ENCODE measurements at regions not wholly inside any gene's neighbourhood (a gene's known extent, or its start where the extent isn't known, plus 50 kb on each side); places are given as distances from the start of the nearest gene placed in this dataset.

DNA sequence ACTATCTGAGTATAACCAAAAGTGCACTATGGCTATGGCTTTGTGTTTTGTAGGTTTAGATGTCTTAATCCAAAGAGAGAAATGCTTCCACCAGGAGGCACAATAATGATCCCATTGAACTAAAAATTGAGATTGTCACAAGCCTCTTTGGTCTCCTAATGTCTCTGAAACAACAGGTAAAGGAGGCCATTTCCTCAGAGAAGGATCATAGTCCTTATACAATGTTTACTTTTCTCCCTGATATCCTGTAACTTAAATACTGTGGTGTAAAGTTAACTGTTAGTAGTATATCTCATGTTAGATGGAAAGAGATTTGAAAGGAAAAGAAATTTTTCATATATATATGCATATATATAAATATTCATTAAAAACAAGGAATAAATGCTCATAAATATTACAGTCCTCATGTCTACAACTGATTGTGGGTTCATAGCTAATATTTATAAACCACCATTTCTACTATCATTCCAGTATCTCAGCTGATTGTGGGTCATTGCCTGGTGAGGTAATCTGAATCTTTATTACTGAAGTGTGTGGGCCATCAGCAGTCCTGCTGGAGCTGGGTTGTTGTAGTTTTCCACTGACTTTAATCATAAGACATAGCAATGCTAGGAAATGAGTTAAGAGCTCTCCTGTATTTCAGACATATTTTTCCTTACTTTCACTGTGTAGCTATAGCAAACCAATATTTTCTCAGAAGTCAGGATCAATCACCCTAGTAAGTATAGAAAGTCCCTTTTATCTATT is 1230.4 kb downstream of the PCDH18 start:
- DNase-seq (ENCODE audit: low spot score), result no peak

DNA sequence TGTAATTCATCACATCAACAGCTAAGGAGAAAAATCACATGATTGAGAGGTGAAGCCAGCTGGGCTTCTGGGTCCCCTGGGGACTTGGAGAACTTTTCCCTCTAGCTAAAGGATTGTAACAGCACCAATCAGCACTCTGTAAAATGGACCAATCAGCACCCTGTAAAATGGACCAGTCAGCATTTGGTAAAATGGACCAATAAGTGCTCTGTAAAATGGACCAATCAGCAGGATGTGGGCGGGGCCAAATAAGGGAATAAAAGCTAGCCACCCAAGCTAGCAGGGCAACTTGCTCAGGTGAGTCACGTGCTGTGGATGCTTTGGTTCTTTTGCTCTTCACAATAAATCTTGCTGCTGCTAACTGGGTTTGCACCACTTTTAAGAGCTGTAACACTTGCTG is 1248.3 kb downstream of the PCDH18 start:
- DNase-seq (ENCODE audit: low spot score), result no peak

DNA sequence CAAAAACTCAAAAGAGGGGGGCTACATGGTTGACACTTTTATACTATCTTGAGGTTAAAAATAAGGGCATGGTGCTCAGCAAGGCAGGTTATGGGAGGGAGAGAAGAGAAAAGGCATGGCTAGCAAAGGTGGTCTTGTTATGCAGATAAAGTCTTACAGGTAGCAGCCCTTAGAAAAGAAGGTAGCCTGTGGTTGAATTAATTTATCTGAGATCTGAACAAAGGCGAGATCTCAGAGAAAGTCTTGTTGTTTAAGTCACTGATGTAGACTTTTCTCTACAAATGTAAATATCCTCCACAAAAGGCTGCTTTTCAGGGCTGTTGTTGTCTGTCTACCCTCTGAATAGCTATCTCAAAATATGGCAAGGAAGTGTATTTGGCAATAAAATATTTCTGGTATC is 1250.4 kb downstream of the PCDH18 start:
- DNase-seq (ENCODE audit: low spot score), result no peak

DNA sequence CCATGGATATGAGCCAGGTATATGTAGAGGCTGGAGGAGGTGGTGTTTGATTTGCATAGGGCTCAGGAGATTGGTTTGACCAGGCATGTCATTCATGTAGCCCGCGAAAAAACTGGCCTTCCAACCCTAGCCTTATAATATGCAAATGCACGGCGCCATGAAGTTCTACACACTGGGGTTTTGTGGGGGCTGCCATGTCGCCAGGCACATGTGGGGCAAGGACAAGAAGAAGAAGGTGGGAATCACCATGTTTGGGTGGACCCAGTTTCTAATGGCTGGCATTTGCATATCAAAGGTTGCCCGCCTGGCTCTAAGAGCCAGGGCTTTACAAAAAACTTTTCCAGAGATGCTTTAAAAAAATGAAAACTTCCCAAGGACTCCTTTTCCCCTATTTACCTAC is 1251.0 kb downstream of the PCDH18 start:
- no peak for DNase-seq (ENCODE audit: low spot score)

DNA sequence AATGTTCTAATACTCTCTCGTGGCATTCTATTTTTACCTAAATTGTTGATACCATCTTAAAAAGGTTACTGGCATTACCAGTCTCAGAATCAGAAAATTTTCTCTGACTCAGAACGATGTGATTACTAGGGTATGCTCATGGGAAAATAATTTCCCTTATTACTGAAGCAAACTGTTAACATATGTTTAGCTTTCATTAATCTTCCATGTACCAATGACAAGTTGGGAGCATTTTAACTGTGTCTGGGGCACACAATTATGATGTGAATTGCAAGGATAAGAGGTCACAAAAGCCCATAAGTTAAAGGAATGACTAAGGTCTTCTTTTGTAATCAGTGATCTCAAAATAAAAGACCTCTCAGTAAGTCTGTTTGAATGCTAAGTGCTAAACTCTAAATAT is 1254.6 kb downstream of the PCDH18 start:
- no peak for DNase-seq (ENCODE audit: low spot score)

DNA sequence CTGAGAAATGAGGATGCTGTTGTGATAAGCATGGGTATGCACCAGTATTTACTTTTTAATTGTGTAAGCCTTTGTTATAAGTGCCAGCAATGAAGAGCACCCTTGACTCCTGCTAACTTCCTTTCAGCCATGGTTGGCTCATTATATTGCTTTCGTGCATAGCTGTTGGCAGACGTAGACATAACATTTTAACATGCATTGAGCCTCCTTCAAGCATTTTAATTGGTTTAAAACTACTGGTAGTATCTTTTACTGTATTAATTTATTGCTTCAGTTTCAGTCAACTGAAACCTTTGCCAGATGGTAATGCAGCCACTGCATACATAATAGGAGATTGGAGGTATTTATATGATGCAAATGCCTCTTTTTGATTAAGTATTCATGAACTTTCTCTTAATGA is 1285.4 kb downstream of the PCDH18 start:
- no peak for DNase-seq (ENCODE audit: low spot score)

DNA sequence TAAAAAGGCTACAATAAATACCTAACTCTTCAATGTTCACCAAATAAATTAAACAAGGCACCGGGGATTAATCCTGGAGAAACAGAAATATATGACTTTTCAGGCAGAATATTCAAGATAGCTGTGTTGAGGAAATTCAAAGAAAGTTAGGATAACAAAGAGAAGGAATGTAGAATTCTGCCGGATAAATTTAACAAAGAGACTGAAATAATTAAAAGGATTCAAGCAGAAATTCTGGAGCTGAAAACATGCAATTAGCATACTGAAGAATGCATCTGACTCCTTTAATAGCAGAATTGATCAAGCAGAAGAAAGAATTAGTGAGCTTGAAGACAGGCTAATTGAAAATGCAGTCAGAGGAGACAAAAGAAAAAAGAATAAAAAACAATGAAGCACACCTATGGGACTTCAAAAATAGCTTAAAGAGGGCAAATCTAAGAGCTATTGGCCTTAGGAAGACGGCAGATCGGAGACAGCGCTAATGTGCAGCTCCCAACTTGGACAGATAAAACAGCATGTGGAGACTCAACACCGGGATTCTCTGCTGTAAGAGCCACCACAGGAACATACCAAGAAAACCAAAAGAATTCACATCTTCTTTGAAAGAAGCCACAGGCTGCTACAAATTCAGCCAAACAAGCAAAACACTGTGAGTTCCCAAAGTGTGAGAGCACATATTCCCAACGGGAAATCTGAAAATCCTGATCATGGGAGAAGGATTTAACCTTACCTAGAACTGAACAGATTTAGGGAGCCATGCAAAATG is 1290.9 kb downstream of the PCDH18 start:
- DNase-seq (ENCODE audit: low spot score), result no peak

DNA sequence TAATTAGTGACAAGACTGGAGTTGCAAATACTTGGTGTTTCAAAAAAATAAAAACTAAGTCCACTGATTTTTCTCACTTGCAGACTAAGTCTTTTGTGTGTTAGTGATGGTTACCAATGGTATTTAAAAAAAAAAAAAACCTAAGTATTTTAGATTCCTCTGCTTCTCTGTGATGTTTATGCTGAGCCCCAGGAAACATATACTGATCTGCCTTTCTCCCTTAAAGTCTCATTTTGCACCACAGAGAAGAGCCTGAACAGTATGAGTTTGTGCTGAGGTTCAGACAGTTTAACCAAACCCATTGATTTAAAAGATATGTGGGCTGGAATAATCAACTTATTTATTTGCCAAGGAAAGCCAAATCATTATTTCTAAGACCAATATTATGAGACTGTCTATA is 1305.0 kb downstream of the PCDH18 start:
- no peak for DNase-seq (ENCODE audit: low spot score)

DNA sequence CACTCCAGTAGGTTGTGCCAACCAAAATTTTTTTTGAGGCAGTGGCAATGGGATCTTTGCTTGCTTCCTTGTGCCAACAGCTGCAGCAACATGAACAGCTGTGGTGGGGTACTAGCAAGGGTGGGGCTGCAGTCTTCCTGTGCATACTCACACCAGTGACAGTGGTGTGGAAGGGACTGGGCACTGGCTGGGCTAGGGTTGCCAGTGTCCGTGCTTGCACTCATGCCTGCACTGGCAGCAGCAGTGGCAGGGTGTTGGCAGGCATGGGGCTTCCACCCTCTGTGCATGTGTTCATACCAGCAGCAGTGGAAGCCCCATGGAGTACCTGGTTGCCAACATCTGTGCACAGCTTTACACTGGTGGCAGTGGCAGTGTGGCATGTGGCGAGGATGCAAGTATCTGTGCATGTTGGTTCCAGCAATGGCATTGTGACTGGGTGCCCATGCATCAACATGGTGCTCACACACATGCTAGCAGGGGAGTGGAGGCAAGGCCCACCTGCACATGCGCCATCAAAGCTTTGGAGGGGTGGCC is 1312.6 kb downstream of the PCDH18 start:
- no peak for DNase-seq (ENCODE audit: low spot score)

DNA sequence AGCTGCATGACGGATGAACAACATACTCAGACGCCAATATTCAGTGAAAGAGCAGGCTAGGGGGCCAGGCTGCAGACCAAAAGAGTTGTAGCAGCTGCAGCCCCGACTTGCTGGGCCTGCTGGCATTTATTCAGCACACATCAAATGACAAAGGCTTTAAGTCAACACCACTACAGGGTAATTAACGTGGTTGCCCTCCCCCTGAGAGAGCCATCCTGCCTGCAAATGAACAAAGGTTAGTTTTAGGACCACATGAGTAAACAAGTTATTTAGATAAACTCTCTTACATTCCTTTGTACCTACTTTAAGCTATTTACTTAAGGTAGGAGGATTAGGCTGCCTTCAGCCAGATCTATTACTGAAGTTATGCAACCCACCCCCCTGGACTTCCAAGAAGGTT is 1329.1 kb downstream of the PCDH18 start:
- DNase-seq (ENCODE audit: low spot score), result no peak

DNA sequence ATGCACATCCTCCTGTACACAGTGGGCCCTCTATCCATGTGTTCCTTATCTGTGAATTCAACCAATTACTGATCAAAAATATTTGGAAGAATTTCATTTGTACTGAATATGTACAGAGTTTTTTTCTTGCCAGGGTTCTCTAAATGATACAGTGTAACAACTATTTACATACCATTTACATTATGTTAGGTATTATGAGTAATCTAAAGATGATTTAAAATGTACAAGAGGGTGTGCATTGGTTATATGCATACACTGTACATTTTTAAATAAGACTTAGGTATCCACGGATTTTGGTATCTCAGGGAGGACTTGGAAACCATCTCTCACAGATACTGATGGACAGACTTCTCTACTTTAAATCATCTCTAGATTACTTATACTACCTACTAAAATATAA is 1333.9 kb downstream of the PCDH18 start:
- no peak for DNase-seq (ENCODE audit: low spot score)

DNA sequence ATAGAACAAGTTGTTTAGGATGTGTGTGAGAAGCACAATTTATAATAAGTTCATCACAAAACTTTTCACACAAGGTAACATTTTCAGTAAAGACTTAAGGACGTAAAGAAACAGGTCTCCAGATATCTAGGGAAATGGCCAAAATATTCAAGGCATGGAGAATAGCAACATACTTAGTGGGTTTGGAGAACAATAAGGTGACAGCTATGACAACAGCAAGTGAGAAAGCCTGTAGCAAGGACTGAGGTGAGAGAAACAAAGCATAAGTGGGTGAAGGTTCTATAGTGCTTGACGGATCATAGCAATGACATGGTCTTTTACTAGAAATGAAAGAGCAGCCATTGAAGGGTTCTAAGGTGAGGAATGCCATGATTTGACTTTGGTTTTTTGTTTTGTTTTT is 1337.3 kb downstream of the PCDH18 start:
- DNase-seq (ENCODE audit: low spot score), result no peak

DNA sequence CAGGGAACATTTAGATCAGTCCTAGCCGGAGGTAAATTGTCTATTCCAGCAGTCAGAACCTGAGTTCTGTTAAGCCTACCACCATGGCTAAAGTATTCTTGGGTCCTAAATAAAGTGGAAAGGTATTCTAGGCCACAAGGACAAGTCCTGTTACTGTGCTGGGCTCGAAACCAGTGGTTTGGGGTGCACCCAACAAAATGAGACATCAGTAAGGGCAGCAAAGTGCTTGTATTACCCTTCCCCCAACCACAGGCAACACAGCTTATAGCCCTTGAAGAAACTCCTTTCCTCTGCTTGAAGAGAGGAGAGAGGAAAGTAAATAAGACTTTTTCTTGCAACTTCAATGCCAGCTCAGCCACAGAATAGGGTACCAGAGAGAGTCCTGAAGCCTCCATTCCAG is 1345.6 kb downstream of the PCDH18 start:
- no peak for DNase-seq (ENCODE audit: low spot score)

DNA sequence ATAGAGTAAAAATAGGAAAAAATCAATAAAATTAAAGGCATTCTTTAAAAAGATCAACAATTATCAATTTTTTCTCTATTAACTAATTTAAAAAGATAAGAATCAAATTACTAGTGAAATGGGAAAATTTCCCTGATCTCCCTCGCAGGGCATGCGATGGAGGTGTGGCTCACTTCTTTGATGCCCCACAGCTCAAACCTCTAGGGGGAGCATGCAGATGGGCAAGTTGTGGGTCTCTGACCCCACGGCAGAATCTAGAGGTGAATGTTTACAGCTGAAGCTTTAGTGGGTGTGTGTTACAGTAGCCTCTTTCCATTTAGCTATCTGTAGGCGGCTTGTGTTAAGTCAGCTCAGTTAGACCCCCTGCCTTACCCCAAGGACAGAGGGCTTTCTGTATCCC is 1348.8 kb downstream of the PCDH18 start:
- no peak for DNase-seq (ENCODE audit: low spot score)

DNA sequence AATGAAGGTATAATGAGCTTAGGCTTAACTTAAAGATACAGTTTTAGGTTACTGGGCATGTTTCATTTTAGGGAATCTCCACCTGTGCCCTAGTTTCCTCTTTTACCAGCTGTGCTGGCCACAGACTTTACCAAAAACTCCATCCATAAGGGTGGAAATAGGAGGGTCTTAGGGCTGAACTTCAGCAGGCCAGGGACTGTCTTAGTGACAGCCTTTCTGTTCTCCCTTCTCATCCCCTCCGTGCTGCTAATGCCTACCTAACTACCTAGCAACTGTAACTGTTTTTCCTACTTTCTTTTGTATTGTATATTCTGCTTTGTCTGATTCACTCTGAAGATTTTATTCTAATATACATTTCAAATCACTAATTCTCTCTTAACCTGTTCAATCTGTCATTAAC is 1375.3 kb downstream of the PCDH18 start:
- DNase-seq (ENCODE audit: low spot score), result no peak

DNA sequence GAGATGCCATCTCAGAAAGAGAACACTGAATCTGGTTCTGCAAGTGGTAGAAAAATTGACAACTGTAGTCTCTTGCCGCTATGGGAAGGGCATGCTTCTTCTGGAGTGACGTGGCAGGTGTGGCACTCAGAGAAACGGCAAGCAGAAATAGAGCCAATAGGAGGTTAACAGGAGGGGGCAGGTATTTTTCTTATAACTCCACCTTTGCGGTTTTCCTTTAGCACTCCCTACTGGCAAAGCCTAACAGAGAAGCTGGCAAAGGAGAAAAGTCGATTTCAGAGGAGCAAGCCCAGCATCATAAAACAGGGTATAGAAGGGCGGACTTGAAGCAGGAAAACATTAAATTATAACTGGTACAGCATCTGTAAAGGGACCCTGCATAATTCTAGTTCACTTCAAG is 1382.2 kb downstream of the PCDH18 start:
- no peak for DNase-seq (ENCODE audit: low spot score)

DNA sequence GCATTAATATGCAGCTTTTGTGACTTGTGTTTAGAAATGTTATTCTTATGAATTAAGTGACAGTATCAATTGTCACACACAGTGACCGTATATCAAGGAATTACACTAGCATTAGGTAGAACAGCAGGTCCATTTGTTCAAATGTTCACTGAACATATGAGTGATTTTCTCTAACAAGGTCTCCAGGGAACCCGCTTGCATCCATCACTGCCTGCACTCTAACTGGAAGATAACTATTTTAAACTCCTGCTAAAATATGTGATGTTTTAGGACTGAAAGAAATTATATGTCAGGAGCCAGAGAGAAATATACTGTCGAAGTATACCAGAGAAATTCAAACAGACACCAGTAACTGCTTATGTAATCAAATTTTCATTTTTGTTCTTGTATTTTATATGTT is 1395.7 kb downstream of the PCDH18 start:
- no peak for DNase-seq (ENCODE audit: low spot score)

DNA sequence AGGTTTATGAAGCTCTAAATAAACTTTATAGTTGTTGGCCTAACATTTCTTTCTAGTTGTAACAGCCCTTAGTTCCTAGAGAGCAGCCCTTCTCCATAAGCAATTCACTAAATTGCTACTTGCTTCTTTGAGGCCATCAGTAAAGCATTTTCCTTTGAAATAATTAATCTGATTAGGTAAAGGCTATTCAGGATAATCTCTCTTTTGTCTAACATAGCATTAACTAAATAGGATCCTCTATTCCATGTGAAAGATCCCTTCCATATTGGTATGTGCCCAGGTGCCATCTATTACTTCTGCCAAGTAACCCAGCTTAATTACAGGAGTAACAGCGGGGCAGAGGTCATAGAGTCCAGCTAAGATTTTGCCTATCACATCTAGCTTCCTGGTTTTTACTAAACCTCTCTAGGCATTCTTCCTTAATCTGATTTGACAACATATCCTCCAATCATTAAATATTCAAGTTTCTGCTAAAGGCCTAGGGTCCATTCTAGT is 1408.0 kb downstream of the PCDH18 start:
- no peak for DNase-seq (ENCODE audit: low spot score)

DNA sequence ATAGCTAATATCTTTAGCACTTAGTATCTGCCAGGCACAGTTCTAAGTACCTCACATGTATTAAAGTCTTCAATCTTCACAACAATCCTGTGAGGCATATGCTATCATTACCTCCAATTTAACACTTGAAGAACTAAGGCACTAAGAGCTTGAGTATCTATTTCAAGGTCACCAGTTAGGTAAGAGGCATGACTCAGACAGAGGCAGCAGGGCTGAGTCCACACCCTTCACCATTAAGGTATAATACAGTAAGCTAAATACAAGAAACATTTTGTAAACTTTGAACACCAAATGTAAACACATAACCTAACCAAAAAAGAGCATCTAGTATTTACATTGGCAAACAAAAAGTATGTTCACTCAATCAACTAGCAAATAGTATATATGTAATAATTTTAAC is 1410.9 kb downstream of the PCDH18 start:
- DNase-seq (ENCODE audit: low spot score), result no peak

DNA sequence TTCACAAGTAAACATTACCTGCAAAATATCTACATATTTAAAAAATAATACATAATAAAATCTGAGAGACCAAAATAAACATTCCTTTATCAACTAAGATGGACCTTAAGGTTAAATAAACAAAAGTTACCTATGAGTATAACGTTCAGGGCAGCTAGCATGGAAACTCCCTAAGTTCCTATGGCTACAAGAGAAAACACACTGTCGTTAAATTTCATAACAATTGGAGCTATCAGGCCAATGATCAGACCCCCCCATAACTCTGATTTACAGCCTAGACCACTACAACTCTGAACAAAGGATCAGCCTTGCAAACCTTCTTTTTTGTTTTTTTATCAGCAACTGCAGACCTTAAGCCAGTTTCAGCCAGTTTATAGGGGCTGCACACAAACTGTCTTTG is 1418.4 kb downstream of the PCDH18 start:
- no peak for DNase-seq (ENCODE audit: low spot score)

DNA sequence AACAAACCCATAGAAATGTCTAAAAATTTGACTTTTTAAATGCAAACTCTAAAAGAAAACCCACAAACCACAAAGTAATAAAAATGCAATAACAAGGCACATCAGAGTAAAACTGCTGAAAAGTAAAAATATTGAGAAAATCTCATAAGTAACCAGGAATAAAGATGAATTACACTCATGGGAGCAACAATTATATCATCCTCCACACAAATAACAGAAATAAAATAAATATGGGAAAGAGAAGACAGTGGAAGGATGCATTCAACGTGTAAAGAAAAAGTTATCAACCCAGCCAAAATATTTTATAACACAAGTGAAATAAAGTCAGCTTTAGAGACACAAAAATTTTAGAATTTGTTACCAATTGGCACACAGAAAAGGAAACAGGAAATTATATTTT is 1420.2 kb downstream of the PCDH18 start:
- DNase-seq (ENCODE audit: low spot score), result no peak

DNA sequence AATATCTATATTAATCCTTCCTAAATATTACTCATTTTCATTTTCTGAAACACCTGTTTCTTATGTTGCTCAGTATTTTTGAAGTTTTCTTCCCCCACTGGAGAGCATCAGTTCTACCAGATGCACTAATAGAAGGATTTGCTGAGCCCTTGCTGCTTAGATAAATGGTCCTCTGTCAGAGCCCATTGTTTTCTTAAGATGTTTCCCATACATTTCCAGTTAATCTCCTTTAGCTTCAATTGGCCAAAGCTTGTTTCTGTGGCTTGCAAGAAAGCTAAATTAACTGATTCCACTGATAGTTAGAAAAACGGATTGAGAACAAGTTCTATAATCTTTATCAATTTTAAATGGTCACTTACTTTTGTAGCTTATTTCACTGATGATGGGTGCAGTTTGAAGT is 1425.5 kb downstream of the PCDH18 start:
- DNase-seq (ENCODE audit: low spot score), result no peak

DNA sequence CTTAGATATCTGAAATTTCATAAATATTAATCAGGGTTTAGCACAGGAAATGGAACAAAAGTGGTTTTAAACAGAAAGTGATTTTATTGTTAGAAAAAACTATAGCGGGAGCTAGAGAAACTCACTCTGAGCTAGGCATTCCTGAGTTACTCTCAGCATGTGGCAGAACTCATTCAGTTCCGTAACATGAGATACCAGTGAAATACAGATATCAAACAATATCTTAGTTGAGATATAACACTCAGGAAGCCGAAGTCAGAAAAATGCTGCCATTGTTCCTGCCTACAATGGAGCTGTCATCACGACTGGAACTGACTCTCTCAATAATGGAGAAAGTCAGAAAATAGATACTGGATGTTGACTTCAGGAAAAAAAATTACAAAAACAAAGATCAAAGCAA is 1428.7 kb downstream of the PCDH18 start:
- no peak for DNase-seq (ENCODE audit: low spot score)

All from HuH-7 (cell line).